ENCODE measurements at regions not wholly inside any gene's neighbourhood (a gene's known extent, or its start where the extent isn't known, plus 50 kb on each side); places are given as distances from the start of the nearest gene placed in this dataset.

- Histone ChIP-seq H3K27ac (no peak overlapping the region), H3K27me3 (no peaks in the 10 kb centered on the region), H3K4me1 (no peaks in the 10 kb centered on the region), H3K36me3 (no peaks in the 10 kb centered on the region), H3K4me3 (no peak overlapping the region), H3K9me3 (no peaks in the 10 kb centered on the region)
- TF ChIP-seq CTCF (IDR thresholded peaks at IDR 0.05): peak; percentile 24
- ATAC-seq: no peak
- no peak for DNase-seq
- intact Hi-C loops (cut with DNase I): no loop called here
Measured at GRCh38 chr2:156192468-156192867, 140.1 kb downstream of the NR4A2 start.

- no peak for DNase-seq
- ATAC-seq: no peak
- H3K27ac ChIP-seq: no peak overlapping the region
- H3K27me3 ChIP-seq: no peaks in the 10 kb centered on the region
- no peaks in the 10 kb centered on the region for H3K36me3 ChIP-seq
- intact Hi-C loops (cut with DNase I): no loop called here
- no peak for TF ChIP-seq CTCF (IDR thresholded peaks at IDR 0.05)
- no peaks in the 10 kb centered on the region for H3K4me1 ChIP-seq
- no peaks in the 10 kb centered on the region for H3K9me3 ChIP-seq
- H3K4me3 ChIP-seq: no peak overlapping the region
Measured at GRCh38 chr2:156191527-156191926, 141.0 kb downstream of the NR4A2 start.

GRCh38 chr2:156190517-156190916, 142.0 kb downstream of the NR4A2 start:
- Histone ChIP-seq H3K4me3 (no peak overlapping the region), H3K27ac (no peak overlapping the region), H3K27me3 (no peaks in the 10 kb centered on the region), H3K36me3 (no peaks in the 10 kb centered on the region), H3K9me3 (no peaks in the 10 kb centered on the region), H3K4me1 (no peaks in the 10 kb centered on the region)
- no peak for TF ChIP-seq CTCF (IDR thresholded peaks at IDR 0.05)
- intact Hi-C loops (cut with DNase I): no loop called here
- no peak for ATAC-seq
- no peak for DNase-seq

DNA sequence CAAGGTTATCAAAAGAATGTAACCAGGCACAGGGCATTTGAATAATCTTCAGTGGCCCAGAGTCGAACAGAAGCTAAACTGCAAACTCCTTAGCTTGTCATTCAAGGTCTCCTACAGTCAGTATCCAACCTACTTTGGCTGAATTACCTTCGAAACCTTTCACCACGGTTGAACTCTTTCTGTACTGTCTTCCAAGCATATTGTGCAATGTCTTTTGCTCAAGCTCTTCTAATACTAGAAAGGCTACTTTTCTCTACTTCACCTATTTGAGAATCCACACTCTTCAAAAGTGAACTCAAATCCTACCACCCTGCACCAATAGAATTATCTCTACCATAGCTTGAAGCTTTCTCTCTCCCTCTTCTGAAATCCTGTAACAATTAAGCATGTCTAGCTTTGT, 142.9 kb downstream of the NR4A2 start:
- no peak for TF ChIP-seq CTCF (IDR thresholded peaks at IDR 0.05)
- Histone ChIP-seq H3K27me3 (no peaks in the 10 kb centered on the region), H3K27ac (no peak overlapping the region), H3K4me1 (no peaks in the 10 kb centered on the region), H3K9me3 (no peaks in the 10 kb centered on the region), H3K36me3 (no peaks in the 10 kb centered on the region), H3K4me3 (no peak overlapping the region)
- peak; percentile 48 for ATAC-seq
- intact Hi-C loops (cut with DNase I): no loop called here
- DNase-seq: no peak

GRCh38 chr2:156189143-156189542, 143.4 kb downstream of the NR4A2 start:
- H3K4me1 ChIP-seq: no peaks in the 10 kb centered on the region
- no peaks in the 10 kb centered on the region for H3K9me3 ChIP-seq
- intact Hi-C loops (cut with DNase I): no loop called here
- DNase-seq (no peak), ATAC-seq (peak; percentile 29)
- no peak overlapping the region for H3K27ac ChIP-seq
- no peak overlapping the region for H3K4me3 ChIP-seq
- no peak for TF ChIP-seq CTCF (IDR thresholded peaks at IDR 0.05)
- H3K36me3 ChIP-seq: no peaks in the 10 kb centered on the region
- H3K27me3 ChIP-seq: no peaks in the 10 kb centered on the region

GRCh38 chr2:156182132-156182531, 150.4 kb downstream of the NR4A2 start:
- no peak for DNase-seq
- H3K4me3 ChIP-seq: no peak overlapping the region
- no peak overlapping the region for H3K27ac ChIP-seq
- H3K36me3 ChIP-seq: no peaks in the 10 kb centered on the region
- intact Hi-C loops (cut with DNase I): no loop called here
- no peaks in the 10 kb centered on the region for H3K4me1 ChIP-seq
- ATAC-seq: peak; percentile 95
- no peaks in the 10 kb centered on the region for H3K9me3 ChIP-seq
- H3K27me3 ChIP-seq: no peaks in the 10 kb centered on the region
- no peak for TF ChIP-seq CTCF (IDR thresholded peaks at IDR 0.05)

Measured in upper lobe of right lung (tissue), 1 donor.